SK-N-SH (cell line): ENCODE measurements at regions not wholly inside any gene's neighbourhood (a gene's known extent, or its start where the extent isn't known, plus 50 kb on each side); places are given as distances from the start of the nearest gene placed in this dataset.
"Not testable (repeated sequence)": the region's sequence is repeated elsewhere in the genome, so short reads cannot be mapped to it uniquely, and the experiment has no call there.

Source experiments
- CTCF ChIA-PET: fragments of 300-600, 350-600 bp; formaldehyde crosslinking; extraction: SDS; loops from one replicate; lab custom pipeline; 2021; lab: Yijun Ruan, JAX
- POLR2A ChIA-PET: fragments of 350-600 bp; sonication (Branson Sonifier 250); formaldehyde crosslinking; extraction: SDS; loops from one replicate; lab custom pipeline; 2020; ENCODE audit warnings: antibody characterized with exemption, inconsistent platforms; lab: Yijun Ruan, JAX
- DNase-seq: peaks from one replicate; pipeline ENCODE4 v3.0.0; 2012
- H2AFZ ChIP-seq: fragments of 200-600 bp; sonication (generic); 2 replicates; pipeline ENCODE4 v1.8.1; 2016; ENCODE audit warnings: antibody characterized with exemption, mild to moderate bottlenecking, low read depth
- H3F3A ChIP-seq: fragments of 200-600 bp; sonication (generic); replicated peaks from 2 replicates; pipeline ENCODE3; 2016; ENCODE audit warnings: antibody characterized with exemption, mild to moderate bottlenecking; ENCODE audit not compliant: insufficient read depth
- H3K27ac ChIP-seq, 2 experiments: fragments of 200-500 bp in 1 of 2; fragments of 200-600 bp in 1 of 2; sonication (Bioruptor generic) in 1 of 2; sonication (generic), shearing (Covaris generic) in 1 of 2; 2 replicates each; pipeline versions ENCODE4 v1.5.1 to v1.6.1; 2014 to 2016; ENCODE audit warnings: low read depth in 2 of 2, inconsistent platforms in 1 of 2, low read length in 1 of 2, mild to moderate bottlenecking in 1 of 2, mixed read lengths in 1 of 2
- H3K27me3 ChIP-seq: fragments of 200-600 bp; sonication (generic), shearing (Covaris generic); 2 replicates; pipeline ENCODE4 v1.6.1; 2016; ENCODE audit warnings: mixed run types; ENCODE audit not compliant: insufficient read depth
- H3K36me3 ChIP-seq, 2 experiments: fragments of 200-500 bp in 1 of 2; fragments of 200-600 bp in 1 of 2; sonication (Bioruptor generic) in 1 of 2; sonication (generic) in 1 of 2; replicated peaks in 1 of 2; 2 replicates each; pipeline versions ENCODE3 to v1.5.1; 2014 to 2016; ENCODE audit warnings: low read length in 1 of 2, mild to moderate bottlenecking in 1 of 2; ENCODE audit not compliant: insufficient read depth in 2 of 2, control insufficient read depth in 1 of 2
- H3K4me1 ChIP-seq, 2 experiments: fragments of 200-500 bp in 1 of 2; fragments of 200-600 bp in 1 of 2; sonication (Bioruptor generic) in 1 of 2; sonication (generic), shearing (Covaris generic) in 1 of 2; 2 replicates each; pipeline versions ENCODE4 v1.5.1 to v1.6.1; 2014 to 2016; ENCODE audit warnings: low read depth in 1 of 2, low read length in 1 of 2, mixed run types in 1 of 2; ENCODE audit not compliant: insufficient read depth in 2 of 2, control insufficient read depth in 1 of 2
- H3K4me2 ChIP-seq: fragments of 200-600 bp; sonication (generic), shearing (Covaris generic); 2 replicates; pipeline ENCODE4 v1.6.1; 2017; ENCODE audit warnings: mixed run types
- H3K4me3 ChIP-seq, 2 experiments: fragments of 200-500 bp in 1 of 2; fragments of 200-600 bp in 1 of 2; sonication (Bioruptor generic) in 1 of 2; sonication (generic), shearing (Covaris generic) in 1 of 2; 2 replicates each; pipeline versions ENCODE4 v1.5.1 to v1.8.1; 2014 to 2016; ENCODE audit warnings: low read depth in 2 of 2, inconsistent platforms in 1 of 2, low read length in 1 of 2, mild to moderate bottlenecking in 1 of 2, mixed read lengths in 1 of 2, moderate library complexity in 1 of 2
- H3K79me2 ChIP-seq: fragments of 200-600 bp; sonication (generic); 2 replicates; pipeline ENCODE4 v1.8.1; 2017; ENCODE audit warnings: mild to moderate bottlenecking; ENCODE audit not compliant: insufficient read depth
- H3K9ac ChIP-seq: fragments of 200-600 bp; sonication (generic); 2 replicates; pipeline ENCODE4 v1.6.1; 2017; ENCODE audit warnings: mixed run types
- H3K9me2 ChIP-seq: fragments of 200-600 bp; sonication (generic); 2 replicates; pipeline ENCODE4 v1.6.1; 2017; ENCODE audit warnings: mixed run types
- H3K9me3 ChIP-seq: fragments of 200-600 bp; sonication (generic); 2 replicates; pipeline ENCODE4 v1.6.1; 2017; ENCODE audit warnings: mixed run types, mild to moderate bottlenecking, moderate library complexity
- H4K20me1 ChIP-seq: fragments of 200-600 bp; sonication (generic); 2 replicates; pipeline ENCODE4 v1.6.1; 2017; ENCODE audit warnings: mild to moderate bottlenecking, mixed run types; ENCODE audit not compliant: insufficient read depth
- ELF1 ChIP-seq: IDR thresholded peaks from 2 replicates; pipeline ENCODE4 v1.4.0; 2012
- EP300 ChIP-seq, 2 experiments: IDR thresholded peaks; 2 replicates each; pipeline versions ENCODE4 v1.4.0 to v1.6.1; 2012; ENCODE audit warnings: borderline replicate concordance in 1 of 2, low read depth in 1 of 2, low read length in 1 of 2
- FOXM1 ChIP-seq: IDR thresholded peaks from 2 replicates; pipeline ENCODE4 v1.4.0; 2012; ENCODE audit warnings: low read depth, mild to moderate bottlenecking
- GATA2 ChIP-seq: sonication (generic); formaldehyde crosslinking; IDR thresholded peaks from 2 replicates; pipeline ENCODE4 v1.5.0; 2020; ENCODE audit warnings: mild to moderate bottlenecking, missing genetic modification reagents
- JUND ChIP-seq: IDR thresholded peaks from 2 replicates; pipeline ENCODE4 v1.4.0; 2012
- NFIC ChIP-seq: IDR thresholded peaks from 2 replicates; pipeline ENCODE4 v1.4.0; 2012; ENCODE audit warnings: borderline replicate concordance
- RCOR1 ChIP-seq: fragments of 150-350 bp; IDR thresholded peaks from 2 replicates; pipeline ENCODE4 v1.6.1; 2017; ENCODE audit warnings: antibody characterized with exemption, low read length
- RFX5 ChIP-seq: IDR thresholded peaks from 2 replicates; pipeline ENCODE4 v1.6.1; 2012; ENCODE audit warnings: mild to moderate bottlenecking, improper control_type of control experiment, low read length
- RXRA ChIP-seq: IDR thresholded peaks from 2 replicates; pipeline ENCODE4 v1.4.0; 2012; ENCODE audit warnings: low read depth, mild to moderate bottlenecking, borderline replicate concordance
- TEAD4 ChIP-seq: IDR thresholded peaks from 2 replicates; pipeline ENCODE4 v1.4.0; 2012; ENCODE audit warnings: mild to moderate bottlenecking, borderline replicate concordance; ENCODE audit not compliant: insufficient read depth
- YY1 ChIP-seq: IDR thresholded peaks from 2 replicates; pipeline ENCODE4 v1.4.0; 2012; ENCODE audit warnings: low read depth, mild to moderate bottlenecking
- WGBS: methylation state at CpG from one replicate; pipeline ENCODE4 v1.1.6; 2017; ENCODE audit warnings: low lambda C conversion rate; 5-methylcytosine and 5-hydroxymethylcytosine counted together
- TF ChIP-seq, protein P1 (sequence below): IDR thresholded peaks from 2 replicates; pipeline ENCODE4; 2012
- TF ChIP-seq, protein P2 (sequence below): IDR thresholded peaks from 2 replicates; pipeline ENCODE4 v1.6.1; 2012; ENCODE audit warnings: mild to moderate bottlenecking, low read depth, low read length, moderate library complexity
- TF ChIP-seq, protein P3 (sequence below): fragments of 150-350 bp; IDR thresholded peaks from 2 replicates; pipeline ENCODE4 v1.6.1; 2017; ENCODE audit warnings: antibody characterized with exemption, low read length, low read depth, borderline replicate concordance

DNA sequence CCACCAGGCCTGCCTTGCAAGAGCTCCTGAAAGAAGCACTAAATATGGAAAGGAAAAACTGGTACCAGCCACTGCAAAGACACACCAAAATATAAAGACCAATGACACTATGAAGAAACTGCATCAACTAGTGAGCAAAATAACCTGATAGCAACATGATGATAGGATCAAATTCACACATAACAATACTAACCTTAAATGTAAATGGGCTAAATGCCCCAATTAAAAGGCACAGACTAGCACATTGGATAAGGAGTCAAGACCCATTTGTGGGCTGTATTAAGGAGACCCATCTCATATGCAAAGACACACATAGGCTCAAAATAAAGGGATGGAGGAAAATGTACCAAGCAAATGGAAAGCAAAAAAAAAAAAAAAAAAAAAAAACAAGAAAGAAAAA is 141.8 kb upstream of the VIPR2 start:
- CTCF ChIA-PET, H3K4me1 ChIP-seq, H3K9ac ChIP-seq, H3K9me2 ChIP-seq, H3F3A ChIP-seq, H3K4me2 ChIP-seq, POLR2A ChIA-PET, H3K27ac ChIP-seq, H3K79me2 ChIP-seq, H3K4me3 ChIP-seq, DNase-seq, H2AFZ ChIP-seq, H3K36me3 ChIP-seq, H3K27me3 ChIP-seq, H4K20me1 ChIP-seq, H3K9me3 ChIP-seq: not testable (repeated sequence)

DNA sequence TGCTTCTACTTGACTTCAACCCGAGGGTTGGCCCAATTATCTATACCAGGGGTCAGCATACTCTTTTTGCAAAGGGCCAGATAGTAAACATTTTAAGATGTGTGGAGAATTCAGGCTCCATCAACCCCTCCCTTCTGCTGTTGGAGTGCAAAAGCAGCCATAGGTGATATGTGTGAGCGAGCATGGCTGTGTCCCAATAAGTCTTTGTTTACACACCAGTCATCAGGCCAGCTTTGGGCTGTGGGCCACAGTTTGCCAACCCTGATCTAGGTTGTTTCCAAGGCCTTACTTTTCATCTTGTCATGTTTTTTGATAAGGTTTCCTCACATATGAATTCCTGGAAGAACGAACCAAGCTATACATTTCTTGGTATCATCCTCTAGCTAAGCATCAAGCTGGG is 136.9 kb upstream of the VIPR2 start:
- POLR2A ChIA-PET, result no interaction called here

More for the DNA sequence above, 136.9 kb upstream of the VIPR2 start:
- Histone ChIP-seq H4K20me1 (no peaks in the 10 kb centered on the region), H3F3A (no peaks in the 10 kb centered on the region), H3K27me3 (no peaks in the 10 kb centered on the region), H2AFZ (no peak overlapping the region), H3K9ac (no peak overlapping the region), H3K79me2 (no peaks in the 10 kb centered on the region), H3K27ac (no peak overlapping the region), H3K9me3 (peaks cover 6% of the 10 kb centered on the region; the same call in 1 of the 2 replicates), H3K4me3 (no peak overlapping the region), H3K4me1 (no peaks in the 10 kb centered on the region), H3K4me2 (no peak overlapping the region), H3K36me3 (no peaks in the 10 kb centered on the region), H3K9me2 (no peaks in the 10 kb centered on the region)
- TF ChIP-seq, protein P1, sequence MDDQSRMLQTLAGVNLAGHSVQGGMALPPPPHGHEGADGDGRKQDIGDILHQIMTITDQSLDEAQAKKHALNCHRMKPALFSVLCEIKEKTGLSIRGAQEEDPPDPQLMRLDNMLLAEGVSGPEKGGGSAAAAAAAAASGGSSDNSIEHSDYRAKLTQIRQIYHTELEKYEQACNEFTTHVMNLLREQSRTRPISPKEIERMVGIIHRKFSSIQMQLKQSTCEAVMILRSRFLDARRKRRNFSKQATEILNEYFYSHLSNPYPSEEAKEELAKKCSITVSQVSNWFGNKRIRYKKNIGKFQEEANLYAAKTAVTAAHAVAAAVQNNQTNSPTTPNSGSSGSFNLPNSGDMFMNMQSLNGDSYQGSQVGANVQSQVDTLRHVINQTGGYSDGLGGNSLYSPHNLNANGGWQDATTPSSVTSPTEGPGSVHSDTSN, result no peak
- TF ChIP-seq TEAD4, result no peak
- no peak for TF ChIP-seq ELF1
- TF ChIP-seq YY1, result no peak
- no peak for TF ChIP-seq NFIC
- no peak for TF ChIP-seq FOXM1
- no peak for TF ChIP-seq JUND
- TF ChIP-seq, protein P2, sequence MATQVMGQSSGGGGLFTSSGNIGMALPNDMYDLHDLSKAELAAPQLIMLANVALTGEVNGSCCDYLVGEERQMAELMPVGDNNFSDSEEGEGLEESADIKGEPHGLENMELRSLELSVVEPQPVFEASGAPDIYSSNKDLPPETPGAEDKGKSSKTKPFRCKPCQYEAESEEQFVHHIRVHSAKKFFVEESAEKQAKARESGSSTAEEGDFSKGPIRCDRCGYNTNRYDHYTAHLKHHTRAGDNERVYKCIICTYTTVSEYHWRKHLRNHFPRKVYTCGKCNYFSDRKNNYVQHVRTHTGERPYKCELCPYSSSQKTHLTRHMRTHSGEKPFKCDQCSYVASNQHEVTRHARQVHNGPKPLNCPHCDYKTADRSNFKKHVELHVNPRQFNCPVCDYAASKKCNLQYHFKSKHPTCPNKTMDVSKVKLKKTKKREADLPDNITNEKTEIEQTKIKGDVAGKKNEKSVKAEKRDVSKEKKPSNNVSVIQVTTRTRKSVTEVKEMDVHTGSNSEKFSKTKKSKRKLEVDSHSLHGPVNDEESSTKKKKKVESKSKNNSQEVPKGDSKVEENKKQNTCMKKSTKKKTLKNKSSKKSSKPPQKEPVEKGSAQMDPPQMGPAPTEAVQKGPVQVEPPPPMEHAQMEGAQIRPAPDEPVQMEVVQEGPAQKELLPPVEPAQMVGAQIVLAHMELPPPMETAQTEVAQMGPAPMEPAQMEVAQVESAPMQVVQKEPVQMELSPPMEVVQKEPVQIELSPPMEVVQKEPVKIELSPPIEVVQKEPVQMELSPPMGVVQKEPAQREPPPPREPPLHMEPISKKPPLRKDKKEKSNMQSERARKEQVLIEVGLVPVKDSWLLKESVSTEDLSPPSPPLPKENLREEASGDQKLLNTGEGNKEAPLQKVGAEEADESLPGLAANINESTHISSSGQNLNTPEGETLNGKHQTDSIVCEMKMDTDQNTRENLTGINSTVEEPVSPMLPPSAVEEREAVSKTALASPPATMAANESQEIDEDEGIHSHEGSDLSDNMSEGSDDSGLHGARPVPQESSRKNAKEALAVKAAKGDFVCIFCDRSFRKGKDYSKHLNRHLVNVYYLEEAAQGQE, result no peak
- TF ChIP-seq RCOR1, result no peak
- TF ChIP-seq GATA2 (CRISPR knock-in tag), result no peak
- TF ChIP-seq RFX5, result no peak
- no peak for TF ChIP-seq EP300 (IDR thresholded peaks at IDR 0.05; ENCODE audit: borderline replicate concordance in 1 of 2, low read depth in 1 of 2, low read length in 1 of 2)
- TF ChIP-seq, protein P3, sequence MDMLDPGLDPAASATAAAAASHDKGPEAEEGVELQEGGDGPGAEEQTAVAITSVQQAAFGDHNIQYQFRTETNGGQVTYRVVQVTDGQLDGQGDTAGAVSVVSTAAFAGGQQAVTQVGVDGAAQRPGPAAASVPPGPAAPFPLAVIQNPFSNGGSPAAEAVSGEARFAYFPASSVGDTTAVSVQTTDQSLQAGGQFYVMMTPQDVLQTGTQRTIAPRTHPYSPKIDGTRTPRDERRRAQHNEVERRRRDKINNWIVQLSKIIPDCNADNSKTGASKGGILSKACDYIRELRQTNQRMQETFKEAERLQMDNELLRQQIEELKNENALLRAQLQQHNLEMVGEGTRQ, result no peak
- TF ChIP-seq RXRA, result no peak
- no peak for DNase-seq
- CTCF ChIA-PET, result interaction anchor here (1.1 kb wide), 1 partner anchor 304 kb away, joined by 4 read pairs; no protein-coding TSS in a partner anchor
- 6% methylated on average over 3 of the region's 3 CpGs for WGBS
